ENCODE measurements at regions not wholly inside any gene's neighbourhood (a gene's known extent, or its start where the extent isn't known, plus 50 kb on each side); places are given as distances from the start of the nearest gene placed in this dataset.

GRCh38 chr17:53227111-53227510 is 595.6 kb upstream of the KIF2B start:
- Histone ChIP-seq H2AFZ (ENCODE audit: control insufficient read depth, low read length) (no peak overlapping the region), H3K27me3 (ENCODE audit: control insufficient read depth, extremely low read depth, insufficient read depth, low read length) (no peaks in the 10 kb centered on the region), H3K27ac (ENCODE audit: control insufficient read depth, insufficient read depth, low read length) (no peak overlapping the region), H3K9ac (ENCODE audit: control insufficient read depth, extremely low read depth, insufficient read depth, low read length) (no peak overlapping the region), H4K20me1 (ENCODE audit: control insufficient read depth, extremely low read depth, insufficient read depth, low read length) (no peaks in the 10 kb centered on the region), H3K79me2 (ENCODE audit: control insufficient read depth, insufficient read depth, low read length) (no peaks in the 10 kb centered on the region), H3K4me2 (ENCODE audit: control insufficient read depth, extremely low read depth, insufficient read depth, low read depth, low read length) (no peak overlapping the region), H3K9me1 (ENCODE audit: control insufficient read depth, extremely low read depth, insufficient read depth, low read length) (no peaks in the 10 kb centered on the region), H3K36me3 (ENCODE audit: control insufficient read depth in 2 of 2, extremely low read depth in 1 of 2, insufficient read depth in 2 of 2, low read length in 2 of 2) (no peaks in the 10 kb centered on the region), H3K4me1 (ENCODE audit: control insufficient read depth, extremely low read depth, insufficient read depth, low read length) (no peaks in the 10 kb centered on the region), H3K4me3 (ENCODE audit: control insufficient read depth in 2 of 3, extremely low read depth in 1 of 3, insufficient read depth in 2 of 3, low read depth in 1 of 3, low read length in 3 of 3) (no peak overlapping the region), H3K9me3 (ENCODE audit: control insufficient read depth, low read depth, low read length) (no peaks in the 10 kb centered on the region)
- DNase-seq (ENCODE audit: low read depth, low spot score) (no peak), FAIRE-seq (no peak)
- dilution Hi-C loops (cut with MboI; ENCODE audit: extremely low pct_ligation_motif_present, low sequenced_read_pairs): no loop called here
- TF ChIP-seq CTCF (optimal IDR thresholded peaks at IDR 0.05 in 1 of 3, IDR thresholded peaks at IDR 0.05 in 1 of 3, conservative IDR thresholded peaks at IDR 0.05 in 1 of 3; ENCODE audit: extremely low read depth in 1 of 3, insufficient read depth in 2 of 3, low read length in 3 of 3) (no peak), EZH2 (IDR thresholded peaks at IDR 0.05; ENCODE audit: low read length) (no peak)

DNA sequence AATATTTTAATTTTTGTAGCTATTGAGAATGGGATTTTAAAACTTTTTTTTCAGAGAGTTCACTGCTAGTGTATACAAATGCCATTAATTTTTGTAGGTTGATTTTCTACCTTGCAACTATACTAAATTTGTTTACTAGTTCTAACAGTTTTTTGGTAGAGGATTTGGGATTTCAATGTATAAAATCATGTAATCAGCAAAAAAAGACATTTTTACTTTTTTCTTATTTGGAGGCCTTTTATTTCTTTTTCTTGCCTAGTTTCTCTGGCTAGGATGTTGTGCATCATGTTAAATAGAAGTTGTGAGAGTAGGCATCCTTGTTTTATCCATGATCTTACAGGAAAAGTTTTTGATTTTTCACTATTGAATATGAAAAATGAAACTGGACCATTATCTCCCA is 602.9 kb upstream of the KIF2B start:
- TF ChIP-seq CTCF (optimal IDR thresholded peaks at IDR 0.05 in 1 of 3, IDR thresholded peaks at IDR 0.05 in 1 of 3, conservative IDR thresholded peaks at IDR 0.05 in 1 of 3; ENCODE audit: extremely low read depth in 1 of 3, insufficient read depth in 2 of 3, low read length in 3 of 3): no peak
- TF ChIP-seq EZH2 (IDR thresholded peaks at IDR 0.05; ENCODE audit: low read length): no peak
- FAIRE-seq: no peak

More for the DNA sequence above, 602.9 kb upstream of the KIF2B start:
- no peak overlapping the region for H3K27ac ChIP-seq (ENCODE audit: control insufficient read depth, insufficient read depth, low read length)
- H3K4me1 ChIP-seq (ENCODE audit: control insufficient read depth, extremely low read depth, insufficient read depth, low read length): no peaks in the 10 kb centered on the region
- H3K4me3 ChIP-seq (ENCODE audit: control insufficient read depth in 2 of 3, extremely low read depth in 1 of 3, insufficient read depth in 2 of 3, low read depth in 1 of 3, low read length in 3 of 3): no peak overlapping the region
- H3K9me1 ChIP-seq (ENCODE audit: control insufficient read depth, extremely low read depth, insufficient read depth, low read length): no peaks in the 10 kb centered on the region
- no peak overlapping the region for H3K9ac ChIP-seq (ENCODE audit: control insufficient read depth, extremely low read depth, insufficient read depth, low read length)
- H3K36me3 ChIP-seq (ENCODE audit: control insufficient read depth in 2 of 2, extremely low read depth in 1 of 2, insufficient read depth in 2 of 2, low read length in 2 of 2): no peaks in the 10 kb centered on the region
- H3K27me3 ChIP-seq (ENCODE audit: control insufficient read depth, extremely low read depth, insufficient read depth, low read length): no peaks in the 10 kb centered on the region
- DNase-seq (ENCODE audit: low read depth, low spot score): no peak
- no peaks in the 10 kb centered on the region for H3K79me2 ChIP-seq (ENCODE audit: control insufficient read depth, insufficient read depth, low read length)
- no peaks in the 10 kb centered on the region for H3K9me3 ChIP-seq (ENCODE audit: control insufficient read depth, low read depth, low read length)
- H4K20me1 ChIP-seq (ENCODE audit: control insufficient read depth, extremely low read depth, insufficient read depth, low read length): no peaks in the 10 kb centered on the region
- dilution Hi-C loops (cut with MboI; ENCODE audit: extremely low pct_ligation_motif_present, low sequenced_read_pairs): no loop called here
- H3K4me2 ChIP-seq (ENCODE audit: control insufficient read depth, extremely low read depth, insufficient read depth, low read depth, low read length): no peak overlapping the region
- H2AFZ ChIP-seq (ENCODE audit: control insufficient read depth, low read length): no peak overlapping the region
